Breast epithelium (tissue), 3 donors: ENCODE measurements at regions not wholly inside any gene's neighbourhood (a gene's known extent, or its start where the extent isn't known, plus 50 kb on each side); places are given as distances from the start of the nearest gene placed in this dataset.

Experiments used
- POLR2A ChIP-seq: fragments of 450-650 bp; IDR thresholded peaks from one replicate; pipeline ENCODE4 v1.6.1; 2016; ENCODE audit warnings: antibody characterized with exemption, mild to moderate bottlenecking, moderate library complexity
- TF ChIP-seq, protein P1 (sequence below), 3 donors: fragments of 450-650 bp; IDR thresholded peaks; one replicate each; pipeline ENCODE4 v1.5.1; 2016 to 2017; ENCODE audit warnings: antibody characterized with exemption in 3 of 3, mild to moderate bottlenecking in 3 of 3, moderate library complexity in 3 of 3

DNA sequence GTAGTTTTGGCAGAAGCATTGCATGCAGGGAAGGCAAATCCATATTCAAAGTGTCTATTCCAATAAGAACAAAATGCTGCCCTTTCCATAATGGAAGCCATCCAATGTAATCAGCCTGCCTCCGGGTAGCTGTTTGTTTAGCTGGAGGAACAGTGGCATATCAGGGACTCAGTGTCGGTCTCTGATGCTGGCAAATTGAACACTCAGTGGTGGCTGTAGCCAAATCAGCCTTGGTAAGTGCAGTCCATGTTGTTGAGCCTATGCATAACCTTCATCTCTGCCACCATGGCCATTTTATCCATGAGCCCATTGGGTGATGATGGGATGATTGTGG is 147.8 kb upstream of the MAX start:
- TF ChIP-seq, protein P1, sequence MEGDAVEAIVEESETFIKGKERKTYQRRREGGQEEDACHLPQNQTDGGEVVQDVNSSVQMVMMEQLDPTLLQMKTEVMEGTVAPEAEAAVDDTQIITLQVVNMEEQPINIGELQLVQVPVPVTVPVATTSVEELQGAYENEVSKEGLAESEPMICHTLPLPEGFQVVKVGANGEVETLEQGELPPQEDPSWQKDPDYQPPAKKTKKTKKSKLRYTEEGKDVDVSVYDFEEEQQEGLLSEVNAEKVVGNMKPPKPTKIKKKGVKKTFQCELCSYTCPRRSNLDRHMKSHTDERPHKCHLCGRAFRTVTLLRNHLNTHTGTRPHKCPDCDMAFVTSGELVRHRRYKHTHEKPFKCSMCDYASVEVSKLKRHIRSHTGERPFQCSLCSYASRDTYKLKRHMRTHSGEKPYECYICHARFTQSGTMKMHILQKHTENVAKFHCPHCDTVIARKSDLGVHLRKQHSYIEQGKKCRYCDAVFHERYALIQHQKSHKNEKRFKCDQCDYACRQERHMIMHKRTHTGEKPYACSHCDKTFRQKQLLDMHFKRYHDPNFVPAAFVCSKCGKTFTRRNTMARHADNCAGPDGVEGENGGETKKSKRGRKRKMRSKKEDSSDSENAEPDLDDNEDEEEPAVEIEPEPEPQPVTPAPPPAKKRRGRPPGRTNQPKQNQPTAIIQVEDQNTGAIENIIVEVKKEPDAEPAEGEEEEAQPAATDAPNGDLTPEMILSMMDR (IDR thresholded peaks at IDR 0.05): no peak
- no peak for TF ChIP-seq POLR2A
